ENCODE measurements at regions not wholly inside any gene's neighbourhood (a gene's known extent, or its start where the extent isn't known, plus 50 kb on each side); places are given as distances from the start of the nearest gene placed in this dataset.

DNA sequence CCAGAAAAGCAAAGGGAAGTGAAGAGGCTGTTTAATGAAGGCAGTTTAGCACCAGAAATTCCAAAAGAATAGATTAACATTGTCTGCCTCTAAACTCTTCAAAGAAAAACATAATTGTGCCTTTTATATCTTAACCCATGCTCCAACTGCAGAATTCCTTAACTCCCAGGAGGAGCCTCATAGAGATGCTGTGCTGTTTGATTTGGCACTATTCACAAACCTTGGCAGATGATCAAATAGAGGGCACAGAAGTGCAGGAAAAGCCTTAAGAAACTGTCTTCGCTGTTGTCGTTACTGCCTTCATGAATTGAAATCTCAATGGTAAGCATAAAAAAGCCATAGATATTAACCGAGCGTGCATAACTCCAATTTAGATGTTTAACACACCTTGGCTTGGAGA is 124.1 kb upstream of the MPPED2 start:
- TF ChIP-seq, protein P1, sequence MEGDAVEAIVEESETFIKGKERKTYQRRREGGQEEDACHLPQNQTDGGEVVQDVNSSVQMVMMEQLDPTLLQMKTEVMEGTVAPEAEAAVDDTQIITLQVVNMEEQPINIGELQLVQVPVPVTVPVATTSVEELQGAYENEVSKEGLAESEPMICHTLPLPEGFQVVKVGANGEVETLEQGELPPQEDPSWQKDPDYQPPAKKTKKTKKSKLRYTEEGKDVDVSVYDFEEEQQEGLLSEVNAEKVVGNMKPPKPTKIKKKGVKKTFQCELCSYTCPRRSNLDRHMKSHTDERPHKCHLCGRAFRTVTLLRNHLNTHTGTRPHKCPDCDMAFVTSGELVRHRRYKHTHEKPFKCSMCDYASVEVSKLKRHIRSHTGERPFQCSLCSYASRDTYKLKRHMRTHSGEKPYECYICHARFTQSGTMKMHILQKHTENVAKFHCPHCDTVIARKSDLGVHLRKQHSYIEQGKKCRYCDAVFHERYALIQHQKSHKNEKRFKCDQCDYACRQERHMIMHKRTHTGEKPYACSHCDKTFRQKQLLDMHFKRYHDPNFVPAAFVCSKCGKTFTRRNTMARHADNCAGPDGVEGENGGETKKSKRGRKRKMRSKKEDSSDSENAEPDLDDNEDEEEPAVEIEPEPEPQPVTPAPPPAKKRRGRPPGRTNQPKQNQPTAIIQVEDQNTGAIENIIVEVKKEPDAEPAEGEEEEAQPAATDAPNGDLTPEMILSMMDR (IDR thresholded peaks at IDR 0.05): no peak
- TF ChIP-seq EP300 (IDR thresholded peaks at IDR 0.05): peak in 1 of 2 donors; percentile 23

Measured in tibial nerve (tissue), 4 donors.